ENCODE measurements at regions not wholly inside any gene's neighbourhood (a gene's known extent, or its start where the extent isn't known, plus 50 kb on each side); places are given as distances from the start of the nearest gene placed in this dataset.

GRCh38 chr18:57976230-57976773 is 67.7 kb upstream of the NEDD4L start:
- no peaks in the 10 kb centered on the region for H3K9me3 ChIP-seq (ENCODE audit: control insufficient read depth, low read depth, low read length)
- no peaks in the 10 kb centered on the region for H3K4me1 ChIP-seq (ENCODE audit: control insufficient read depth, extremely low read depth, insufficient read depth, low read length)
- H3K9me1 ChIP-seq (ENCODE audit: control insufficient read depth, extremely low read depth, insufficient read depth, low read length) = no peaks in the 10 kb centered on the region
- no peak overlapping the region for H3K9ac ChIP-seq (ENCODE audit: control insufficient read depth, extremely low read depth, insufficient read depth, low read length)
- dilution Hi-C loops (cut with MboI; ENCODE audit: extremely low pct_ligation_motif_present, low sequenced_read_pairs) = no loop called here
- H3K27ac ChIP-seq (ENCODE audit: control insufficient read depth, insufficient read depth, low read length) = no peak overlapping the region
- no peak overlapping the region for H3K4me2 ChIP-seq (ENCODE audit: control insufficient read depth, extremely low read depth, insufficient read depth, low read depth, low read length)
- no peaks in the 10 kb centered on the region for H3K79me2 ChIP-seq (ENCODE audit: control insufficient read depth, insufficient read depth, low read length)
- H3K36me3 ChIP-seq (ENCODE audit: control insufficient read depth in 2 of 2, extremely low read depth in 1 of 2, insufficient read depth in 2 of 2, low read length in 2 of 2) = no peaks in the 10 kb centered on the region
- no peaks in the 10 kb centered on the region for H4K20me1 ChIP-seq (ENCODE audit: control insufficient read depth, extremely low read depth, insufficient read depth, low read length)
- no peak for FAIRE-seq
- TF ChIP-seq EZH2 (IDR thresholded peaks at IDR 0.05; ENCODE audit: low read length) (no peak), CTCF (optimal IDR thresholded peaks at IDR 0.05 in 1 of 3, IDR thresholded peaks at IDR 0.05 in 1 of 3, conservative IDR thresholded peaks at IDR 0.05 in 1 of 3; ENCODE audit: extremely low read depth in 1 of 3, insufficient read depth in 2 of 3, low read length in 3 of 3) (no peak)
- H3K27me3 ChIP-seq (ENCODE audit: control insufficient read depth, extremely low read depth, insufficient read depth, low read length) = no peaks in the 10 kb centered on the region
- H3K4me3 ChIP-seq (ENCODE audit: control insufficient read depth in 2 of 3, extremely low read depth in 1 of 3, insufficient read depth in 2 of 3, low read depth in 1 of 3, low read length in 3 of 3) = no peak overlapping the region
- H2AFZ ChIP-seq (ENCODE audit: control insufficient read depth, low read length) = no peak overlapping the region
- no peak for DNase-seq (ENCODE audit: low read depth, low spot score)

DNA sequence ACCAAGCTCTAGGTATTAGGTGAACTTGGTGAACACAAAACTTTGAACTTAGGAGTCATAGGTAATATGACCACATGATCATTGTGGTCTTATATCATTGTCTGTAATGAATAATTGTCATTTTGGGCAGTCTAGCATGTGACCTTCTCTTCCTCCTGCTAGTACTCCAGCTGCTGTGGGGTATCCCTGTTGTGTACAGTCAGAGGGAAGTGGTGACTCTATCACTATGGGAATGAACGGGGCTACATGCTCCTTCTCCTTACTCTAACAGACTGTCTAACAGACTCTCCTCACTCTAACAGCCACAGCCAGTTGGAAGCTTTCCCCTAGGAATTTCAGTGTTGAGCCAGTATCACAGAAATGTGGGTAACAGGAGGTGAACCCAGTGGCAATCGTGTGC is 68.2 kb upstream of the NEDD4L start:
- H3K27ac ChIP-seq (ENCODE audit: control insufficient read depth, insufficient read depth, low read length) = no peak overlapping the region
- TF ChIP-seq CTCF (optimal IDR thresholded peaks at IDR 0.05 in 1 of 3, IDR thresholded peaks at IDR 0.05 in 1 of 3, conservative IDR thresholded peaks at IDR 0.05 in 1 of 3; ENCODE audit: extremely low read depth in 1 of 3, insufficient read depth in 2 of 3, low read length in 3 of 3) = no peak
- no peak for TF ChIP-seq EZH2 (IDR thresholded peaks at IDR 0.05; ENCODE audit: low read length)
- H3K4me1 ChIP-seq (ENCODE audit: control insufficient read depth, extremely low read depth, insufficient read depth, low read length) = no peaks in the 10 kb centered on the region
- H3K9me3 ChIP-seq (ENCODE audit: control insufficient read depth, low read depth, low read length) = no peaks in the 10 kb centered on the region
- no peak overlapping the region for H2AFZ ChIP-seq (ENCODE audit: control insufficient read depth, low read length)
- H3K4me2 ChIP-seq (ENCODE audit: control insufficient read depth, extremely low read depth, insufficient read depth, low read depth, low read length) = no peak overlapping the region
- no peaks in the 10 kb centered on the region for H3K27me3 ChIP-seq (ENCODE audit: control insufficient read depth, extremely low read depth, insufficient read depth, low read length)
- H3K9ac ChIP-seq (ENCODE audit: control insufficient read depth, extremely low read depth, insufficient read depth, low read length) = no peak overlapping the region
- no peak for FAIRE-seq
- H3K9me1 ChIP-seq (ENCODE audit: control insufficient read depth, extremely low read depth, insufficient read depth, low read length) = no peaks in the 10 kb centered on the region
- no peaks in the 10 kb centered on the region for H3K79me2 ChIP-seq (ENCODE audit: control insufficient read depth, insufficient read depth, low read length)
- no peak overlapping the region for H3K4me3 ChIP-seq (ENCODE audit: control insufficient read depth in 2 of 3, extremely low read depth in 1 of 3, insufficient read depth in 2 of 3, low read depth in 1 of 3, low read length in 3 of 3)
- dilution Hi-C loops (cut with MboI; ENCODE audit: extremely low pct_ligation_motif_present, low sequenced_read_pairs) = no loop called here
- H3K36me3 ChIP-seq (ENCODE audit: control insufficient read depth in 2 of 2, extremely low read depth in 1 of 2, insufficient read depth in 2 of 2, low read length in 2 of 2) = no peaks in the 10 kb centered on the region
- no peak for DNase-seq (ENCODE audit: low read depth, low spot score)
- H4K20me1 ChIP-seq (ENCODE audit: control insufficient read depth, extremely low read depth, insufficient read depth, low read length) = no peaks in the 10 kb centered on the region

All from keratinocyte (primary cell).